ENCODE measurements at regions not wholly inside any gene's neighbourhood (a gene's known extent, or its start where the extent isn't known, plus 50 kb on each side); places are given as distances from the start of the nearest gene placed in this dataset.

- TF ChIP-seq, protein P1, sequence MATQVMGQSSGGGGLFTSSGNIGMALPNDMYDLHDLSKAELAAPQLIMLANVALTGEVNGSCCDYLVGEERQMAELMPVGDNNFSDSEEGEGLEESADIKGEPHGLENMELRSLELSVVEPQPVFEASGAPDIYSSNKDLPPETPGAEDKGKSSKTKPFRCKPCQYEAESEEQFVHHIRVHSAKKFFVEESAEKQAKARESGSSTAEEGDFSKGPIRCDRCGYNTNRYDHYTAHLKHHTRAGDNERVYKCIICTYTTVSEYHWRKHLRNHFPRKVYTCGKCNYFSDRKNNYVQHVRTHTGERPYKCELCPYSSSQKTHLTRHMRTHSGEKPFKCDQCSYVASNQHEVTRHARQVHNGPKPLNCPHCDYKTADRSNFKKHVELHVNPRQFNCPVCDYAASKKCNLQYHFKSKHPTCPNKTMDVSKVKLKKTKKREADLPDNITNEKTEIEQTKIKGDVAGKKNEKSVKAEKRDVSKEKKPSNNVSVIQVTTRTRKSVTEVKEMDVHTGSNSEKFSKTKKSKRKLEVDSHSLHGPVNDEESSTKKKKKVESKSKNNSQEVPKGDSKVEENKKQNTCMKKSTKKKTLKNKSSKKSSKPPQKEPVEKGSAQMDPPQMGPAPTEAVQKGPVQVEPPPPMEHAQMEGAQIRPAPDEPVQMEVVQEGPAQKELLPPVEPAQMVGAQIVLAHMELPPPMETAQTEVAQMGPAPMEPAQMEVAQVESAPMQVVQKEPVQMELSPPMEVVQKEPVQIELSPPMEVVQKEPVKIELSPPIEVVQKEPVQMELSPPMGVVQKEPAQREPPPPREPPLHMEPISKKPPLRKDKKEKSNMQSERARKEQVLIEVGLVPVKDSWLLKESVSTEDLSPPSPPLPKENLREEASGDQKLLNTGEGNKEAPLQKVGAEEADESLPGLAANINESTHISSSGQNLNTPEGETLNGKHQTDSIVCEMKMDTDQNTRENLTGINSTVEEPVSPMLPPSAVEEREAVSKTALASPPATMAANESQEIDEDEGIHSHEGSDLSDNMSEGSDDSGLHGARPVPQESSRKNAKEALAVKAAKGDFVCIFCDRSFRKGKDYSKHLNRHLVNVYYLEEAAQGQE (IDR thresholded peaks at IDR 0.05; ENCODE audit: unreplicated experiment), result no peak
Measured at GRCh38 chr10:105647354-105647753, 1006.3 kb downstream of the SORCS3 start (continued).

DNA sequence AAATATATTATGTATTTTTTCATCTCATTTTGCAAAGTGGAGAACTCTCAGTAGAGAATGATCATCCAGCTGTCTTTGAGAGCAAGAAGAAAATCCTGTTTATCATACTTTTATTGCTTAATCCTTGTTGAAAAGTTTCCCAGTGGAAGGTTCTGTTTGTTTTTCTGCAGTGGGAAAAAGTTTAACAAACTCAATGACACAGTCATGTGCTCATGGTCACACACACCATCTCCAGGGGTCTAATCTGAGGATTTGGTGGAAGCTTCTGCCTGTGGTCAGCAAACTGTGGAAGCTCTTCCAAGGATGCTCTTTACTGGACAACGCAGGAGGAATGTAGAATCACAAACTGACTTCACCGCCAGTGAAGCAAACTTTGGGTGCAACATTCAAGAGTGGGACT lies 1003.9 kb downstream of the SORCS3 start:
- no peak overlapping the region for H3K4me3 Mint-ChIP-seq
- Histone ChIP-seq H4K20me1 (replicated peaks; ENCODE audit: insufficient read depth) (no peaks in the 10 kb centered on the region), H3K27me3 (ENCODE audit: insufficient read depth) (no peaks in the 10 kb centered on the region), H3K4me3 (no peak overlapping the region), H3F3A (replicated peaks; ENCODE audit: low read depth) (no peaks in the 10 kb centered on the region), H3K79me2 (replicated peaks; ENCODE audit: insufficient read depth) (no peaks in the 10 kb centered on the region), H3K9me2 (ENCODE audit: insufficient read depth) (0 out of 2 replicates have a peak, but pooled peaks cover 2% of the 10 kb centered on the region), H3K27ac (ENCODE audit: low read depth) (no peak overlapping the region), H3K4me1 (ENCODE audit: insufficient read depth) (peaks cover 20% of the 10 kb centered on the region), H2AFZ (no peak overlapping the region), H3K4me2 (no peak overlapping the region), H3K36me3 (ENCODE audit: insufficient read depth) (no peaks in the 10 kb centered on the region)
- H3K27me3 Mint-ChIP-seq (ENCODE audit: insufficient read depth, low read depth, poor library complexity), result no peaks in the 10 kb centered on the region
- H3K9me3 Mint-ChIP-seq, result no peaks in the 10 kb centered on the region
- peaks cover 11% of the 10 kb centered on the region for H3K4me1 Mint-ChIP-seq
- ATAC-seq (no peak), DNase-seq (ENCODE audit: low spot score) (no peak)
- H3K36me3 Mint-ChIP-seq (ENCODE audit: low read depth), result no peaks in the 10 kb centered on the region
- H3K27ac Mint-ChIP-seq, result no peak overlapping the region
- TF ChIP-seq, protein P1 (IDR thresholded peaks at IDR 0.05; ENCODE audit: unreplicated experiment), result no peak
- TF ChIP-seq ZNF331 (CRISPR knock-in tag; IDR thresholded peaks at IDR 0.05; ENCODE audit: low read depth) (no peak), CREB1 (CRISPR knock-in tag; IDR thresholded peaks at IDR 0.05; ENCODE audit: low read depth) (no peak), EZH2 (IDR thresholded peaks at IDR 0.05; ENCODE audit: low read depth, unreplicated experiment) (no peak), JUNB (IDR thresholded peaks at IDR 0.05; ENCODE audit: unreplicated experiment) (no peak), ZNF114 (CRISPR knock-in tag; IDR thresholded peaks at IDR 0.05) (no peak)
- TF ChIP-seq, protein P2, sequence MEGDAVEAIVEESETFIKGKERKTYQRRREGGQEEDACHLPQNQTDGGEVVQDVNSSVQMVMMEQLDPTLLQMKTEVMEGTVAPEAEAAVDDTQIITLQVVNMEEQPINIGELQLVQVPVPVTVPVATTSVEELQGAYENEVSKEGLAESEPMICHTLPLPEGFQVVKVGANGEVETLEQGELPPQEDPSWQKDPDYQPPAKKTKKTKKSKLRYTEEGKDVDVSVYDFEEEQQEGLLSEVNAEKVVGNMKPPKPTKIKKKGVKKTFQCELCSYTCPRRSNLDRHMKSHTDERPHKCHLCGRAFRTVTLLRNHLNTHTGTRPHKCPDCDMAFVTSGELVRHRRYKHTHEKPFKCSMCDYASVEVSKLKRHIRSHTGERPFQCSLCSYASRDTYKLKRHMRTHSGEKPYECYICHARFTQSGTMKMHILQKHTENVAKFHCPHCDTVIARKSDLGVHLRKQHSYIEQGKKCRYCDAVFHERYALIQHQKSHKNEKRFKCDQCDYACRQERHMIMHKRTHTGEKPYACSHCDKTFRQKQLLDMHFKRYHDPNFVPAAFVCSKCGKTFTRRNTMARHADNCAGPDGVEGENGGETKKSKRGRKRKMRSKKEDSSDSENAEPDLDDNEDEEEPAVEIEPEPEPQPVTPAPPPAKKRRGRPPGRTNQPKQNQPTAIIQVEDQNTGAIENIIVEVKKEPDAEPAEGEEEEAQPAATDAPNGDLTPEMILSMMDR (conservative IDR thresholded peaks at IDR 0.05; ENCODE audit: low read depth in 2 of 2), result no peak
- TF ChIP-seq, protein P3, sequence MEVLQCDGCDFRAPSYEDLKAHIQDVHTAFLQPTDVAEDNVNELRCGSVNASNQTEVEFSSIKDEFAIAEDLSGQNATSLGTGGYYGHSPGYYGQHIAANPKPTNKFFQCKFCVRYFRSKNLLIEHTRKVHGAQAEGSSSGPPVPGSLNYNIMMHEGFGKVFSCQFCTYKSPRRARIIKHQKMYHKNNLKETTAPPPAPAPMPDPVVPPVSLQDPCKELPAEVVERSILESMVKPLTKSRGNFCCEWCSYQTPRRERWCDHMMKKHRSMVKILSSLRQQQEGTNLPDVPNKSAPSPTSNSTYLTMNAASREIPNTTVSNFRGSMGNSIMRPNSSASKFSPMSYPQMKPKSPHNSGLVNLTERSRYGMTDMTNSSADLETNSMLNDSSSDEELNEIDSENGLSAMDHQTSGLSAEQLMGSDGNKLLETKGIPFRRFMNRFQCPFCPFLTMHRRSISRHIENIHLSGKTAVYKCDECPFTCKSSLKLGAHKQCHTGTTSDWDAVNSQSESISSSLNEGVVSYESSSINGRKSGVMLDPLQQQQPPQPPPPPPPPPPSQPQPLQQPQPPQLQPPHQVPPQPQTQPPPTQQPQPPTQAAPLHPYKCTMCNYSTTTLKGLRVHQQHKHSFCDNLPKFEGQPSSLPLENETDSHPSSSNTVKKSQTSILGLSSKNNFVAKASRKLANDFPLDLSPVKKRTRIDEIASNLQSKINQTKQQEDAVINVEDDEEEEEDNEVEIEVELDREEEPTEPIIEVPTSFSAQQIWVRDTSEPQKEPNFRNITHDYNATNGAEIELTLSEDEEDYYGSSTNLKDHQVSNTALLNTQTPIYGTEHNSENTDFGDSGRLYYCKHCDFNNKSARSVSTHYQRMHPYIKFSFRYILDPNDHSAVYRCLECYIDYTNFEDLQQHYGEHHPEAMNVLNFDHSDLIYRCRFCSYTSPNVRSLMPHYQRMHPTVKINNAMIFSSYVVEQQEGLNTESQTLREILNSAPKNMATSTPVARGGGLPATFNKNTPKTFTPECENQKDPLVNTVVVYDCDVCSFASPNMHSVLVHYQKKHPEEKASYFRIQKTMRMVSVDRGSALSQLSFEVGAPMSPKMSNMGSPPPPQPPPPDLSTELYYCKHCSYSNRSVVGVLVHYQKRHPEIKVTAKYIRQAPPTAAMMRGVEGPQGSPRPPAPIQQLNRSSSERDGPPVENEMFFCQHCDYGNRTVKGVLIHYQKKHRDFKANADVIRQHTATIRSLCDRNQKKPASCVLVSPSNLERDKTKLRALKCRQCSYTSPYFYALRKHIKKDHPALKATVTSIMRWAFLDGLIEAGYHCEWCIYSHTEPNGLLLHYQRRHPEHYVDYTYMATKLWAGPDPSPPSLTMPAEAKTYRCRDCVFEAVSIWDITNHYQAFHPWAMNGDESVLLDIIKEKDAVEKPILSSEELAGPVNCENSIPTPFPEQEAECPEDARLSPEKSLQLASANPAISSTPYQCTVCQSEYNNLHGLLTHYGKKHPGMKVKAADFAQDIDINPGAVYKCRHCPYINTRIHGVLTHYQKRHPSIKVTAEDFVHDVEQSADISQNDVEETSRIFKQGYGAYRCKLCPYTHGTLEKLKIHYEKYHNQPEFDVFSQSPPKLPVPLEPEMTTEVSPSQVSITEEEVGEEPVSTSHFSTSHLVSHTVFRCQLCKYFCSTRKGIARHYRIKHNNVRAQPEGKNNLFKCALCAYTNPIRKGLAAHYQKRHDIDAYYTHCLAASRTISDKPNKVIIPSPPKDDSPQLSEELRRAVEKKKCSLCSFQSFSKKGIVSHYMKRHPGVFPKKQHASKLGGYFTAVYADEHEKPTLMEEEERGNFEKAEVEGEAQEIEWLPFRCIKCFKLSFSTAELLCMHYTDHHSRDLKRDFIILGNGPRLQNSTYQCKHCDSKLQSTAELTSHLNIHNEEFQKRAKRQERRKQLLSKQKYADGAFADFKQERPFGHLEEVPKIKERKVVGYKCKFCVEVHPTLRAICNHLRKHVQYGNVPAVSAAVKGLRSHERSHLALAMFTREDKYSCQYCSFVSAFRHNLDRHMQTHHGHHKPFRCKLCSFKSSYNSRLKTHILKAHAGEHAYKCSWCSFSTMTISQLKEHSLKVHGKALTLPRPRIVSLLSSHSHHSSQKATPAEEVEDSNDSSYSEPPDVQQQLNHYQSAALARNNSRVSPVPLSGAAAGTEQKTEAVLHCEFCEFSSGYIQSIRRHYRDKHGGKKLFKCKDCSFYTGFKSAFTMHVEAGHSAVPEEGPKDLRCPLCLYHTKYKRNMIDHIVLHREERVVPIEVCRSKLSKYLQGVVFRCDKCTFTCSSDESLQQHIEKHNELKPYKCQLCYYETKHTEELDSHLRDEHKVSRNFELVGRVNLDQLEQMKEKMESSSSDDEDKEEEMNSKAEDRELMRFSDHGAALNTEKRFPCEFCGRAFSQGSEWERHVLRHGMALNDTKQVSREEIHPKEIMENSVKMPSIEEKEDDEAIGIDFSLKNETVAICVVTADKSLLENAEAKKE (CRISPR knock-in tag; IDR thresholded peaks at IDR 0.05), result no peak

Data from GM23338 (cell line).